ENCODE measurements at regions not wholly inside any gene's neighbourhood (a gene's known extent, or its start where the extent isn't known, plus 50 kb on each side); places are given as distances from the start of the nearest gene placed in this dataset.
"Not testable (repeated sequence)": the region's sequence is repeated elsewhere in the genome, so short reads cannot be mapped to it uniquely, and the experiment has no call there.

- no peak for DNase-seq (ENCODE audit: low read depth)
- no peaks in the 10 kb centered on the region for H3K27me3 ChIP-seq (ENCODE audit: control insufficient read depth, insufficient read depth, low read length)
- H3K4me3 ChIP-seq (ENCODE audit: low read depth, low read length): no peak overlapping the region
- ChIA-PET CTCF (interaction anchor here (0.6 kb wide), 1 partner anchor 899 kb away, joined by 3 read pairs; no protein-coding TSS in a partner anchor), POLR2A (no interaction called here)
- TF ChIP-seq, protein P1, sequence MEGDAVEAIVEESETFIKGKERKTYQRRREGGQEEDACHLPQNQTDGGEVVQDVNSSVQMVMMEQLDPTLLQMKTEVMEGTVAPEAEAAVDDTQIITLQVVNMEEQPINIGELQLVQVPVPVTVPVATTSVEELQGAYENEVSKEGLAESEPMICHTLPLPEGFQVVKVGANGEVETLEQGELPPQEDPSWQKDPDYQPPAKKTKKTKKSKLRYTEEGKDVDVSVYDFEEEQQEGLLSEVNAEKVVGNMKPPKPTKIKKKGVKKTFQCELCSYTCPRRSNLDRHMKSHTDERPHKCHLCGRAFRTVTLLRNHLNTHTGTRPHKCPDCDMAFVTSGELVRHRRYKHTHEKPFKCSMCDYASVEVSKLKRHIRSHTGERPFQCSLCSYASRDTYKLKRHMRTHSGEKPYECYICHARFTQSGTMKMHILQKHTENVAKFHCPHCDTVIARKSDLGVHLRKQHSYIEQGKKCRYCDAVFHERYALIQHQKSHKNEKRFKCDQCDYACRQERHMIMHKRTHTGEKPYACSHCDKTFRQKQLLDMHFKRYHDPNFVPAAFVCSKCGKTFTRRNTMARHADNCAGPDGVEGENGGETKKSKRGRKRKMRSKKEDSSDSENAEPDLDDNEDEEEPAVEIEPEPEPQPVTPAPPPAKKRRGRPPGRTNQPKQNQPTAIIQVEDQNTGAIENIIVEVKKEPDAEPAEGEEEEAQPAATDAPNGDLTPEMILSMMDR (IDR thresholded peaks at IDR 0.05; ENCODE audit: insufficient read depth, low read depth, low read length): peak; percentile 26
- H3K36me3 ChIP-seq (ENCODE audit: control insufficient read depth, insufficient read depth, low read length): no peaks in the 10 kb centered on the region
These were observed 646.5 kb downstream of the TENT5A start for GRCh38 chr6:81105998-81106397.

DNA sequence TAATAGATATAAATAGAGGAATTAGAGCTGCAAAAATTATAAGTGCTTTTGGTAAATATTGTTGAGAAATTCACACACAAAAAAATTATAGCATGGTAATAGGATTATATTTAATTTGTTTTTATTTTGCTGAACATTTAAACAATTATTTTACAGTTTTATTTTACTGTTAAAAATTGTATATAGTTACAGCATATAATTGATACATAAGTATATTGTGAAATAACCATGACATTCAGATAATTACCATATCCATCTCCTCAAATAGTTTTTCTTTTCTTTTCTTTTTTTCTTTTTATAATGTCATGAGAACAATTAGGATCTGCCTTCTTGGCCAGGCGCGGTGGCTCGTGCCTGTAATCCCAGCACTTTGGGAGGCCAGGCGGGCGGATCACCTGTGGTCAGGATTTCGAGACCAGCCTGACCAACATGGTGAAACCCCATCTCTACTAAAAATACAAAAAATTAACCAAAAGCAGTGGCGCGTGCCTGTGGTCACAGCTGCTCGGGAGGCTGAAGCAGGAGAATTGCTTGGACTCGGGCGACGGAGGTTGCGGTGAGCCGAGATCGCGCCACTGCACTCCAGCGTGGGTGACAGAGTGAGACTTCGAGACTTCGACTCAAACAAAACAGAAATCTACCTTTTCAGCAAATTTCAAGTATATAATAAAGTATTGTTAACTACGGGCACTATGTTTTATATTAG lies 654.2 kb downstream of the TENT5A start:
- ChIA-PET CTCF (interaction anchor here (1.3 kb wide), 1 partner anchor 22 kb away, joined by 3 read pairs; no protein-coding TSS in a partner anchor), POLR2A (no interaction called here)
- H3K27me3 ChIP-seq (ENCODE audit: control insufficient read depth, insufficient read depth, low read length): no peaks in the 10 kb centered on the region
- no peak overlapping the region for H3K4me3 ChIP-seq (ENCODE audit: low read depth, low read length)
- TF ChIP-seq, protein P1 (IDR thresholded peaks at IDR 0.05; ENCODE audit: insufficient read depth, low read depth, low read length): no peak
- no peak for DNase-seq (ENCODE audit: low read depth)
- no peaks in the 10 kb centered on the region for H3K36me3 ChIP-seq (ENCODE audit: control insufficient read depth, insufficient read depth, low read length)

GRCh38 chr6:81096464-81096863 lies 656.0 kb downstream of the TENT5A start:
- DNase-seq (ENCODE audit: low read depth); H3K4me3 ChIP-seq (ENCODE audit: low read depth, low read length); CTCF ChIA-PET; POLR2A ChIA-PET; H3K27me3 ChIP-seq (ENCODE audit: control insufficient read depth, insufficient read depth, low read length); H3K36me3 ChIP-seq (ENCODE audit: control insufficient read depth, insufficient read depth, low read length): not testable (repeated sequence)

GRCh38 chr6:81093051-81093450 lies 659.4 kb downstream of the TENT5A start:
- ChIA-PET POLR2A (no interaction called here), CTCF (no interaction called here)

GRCh38 chr6:81088145-81088544 lies 664.3 kb downstream of the TENT5A start:
- H3K36me3 ChIP-seq (ENCODE audit: control insufficient read depth, insufficient read depth, low read length): no peaks in the 10 kb centered on the region
- DNase-seq (ENCODE audit: low read depth): no peak
- TF ChIP-seq, protein P1 (IDR thresholded peaks at IDR 0.05; ENCODE audit: insufficient read depth, low read depth, low read length): no peak
- CTCF ChIA-PET: no interaction called here
- no peak overlapping the region for H3K4me3 ChIP-seq (ENCODE audit: low read depth, low read length)
- H3K27me3 ChIP-seq (ENCODE audit: control insufficient read depth, insufficient read depth, low read length): no peaks in the 10 kb centered on the region
- POLR2A ChIA-PET: no interaction called here

More at GRCh38 chr6:81093051-81093450, 659.4 kb downstream of the TENT5A start:
- no peak for DNase-seq (ENCODE audit: low read depth)
- no peaks in the 10 kb centered on the region for H3K36me3 ChIP-seq (ENCODE audit: control insufficient read depth, insufficient read depth, low read length)
- H3K27me3 ChIP-seq (ENCODE audit: control insufficient read depth, insufficient read depth, low read length): no peaks in the 10 kb centered on the region
- TF ChIP-seq, protein P1 (IDR thresholded peaks at IDR 0.05; ENCODE audit: insufficient read depth, low read depth, low read length): no peak
- no peak overlapping the region for H3K4me3 ChIP-seq (ENCODE audit: low read depth, low read length)

GRCh38 chr6:81086991-81087390 lies 665.5 kb downstream of the TENT5A start:
- ChIA-PET POLR2A (no interaction called here), CTCF (no interaction called here)
- Histone ChIP-seq H3K27me3 (ENCODE audit: control insufficient read depth, insufficient read depth, low read length) (no peaks in the 10 kb centered on the region), H3K36me3 (ENCODE audit: control insufficient read depth, insufficient read depth, low read length) (no peaks in the 10 kb centered on the region), H3K4me3 (ENCODE audit: low read depth, low read length) (no peak overlapping the region)
- TF ChIP-seq, protein P1 (IDR thresholded peaks at IDR 0.05; ENCODE audit: insufficient read depth, low read depth, low read length): no peak
- no peak for DNase-seq (ENCODE audit: low read depth)
